Thoracic aorta (tissue), 2 donors: ENCODE measurements at regions not wholly inside any gene's neighbourhood (a gene's known extent, or its start where the extent isn't known, plus 50 kb on each side); places are given as distances from the start of the nearest gene placed in this dataset.

ENCODE experiments used
- ATAC-seq: fragments of 150-250 bp; one replicate; pipeline ENCODE4 v1.8.0; 2017; ENCODE audit warnings: low read depth; ENCODE audit not compliant: insufficient number of reproducible peaks, low FRiP score
- DNase-seq: peaks from one replicate; pipeline ENCODE4 v3.0.0-alpha.2; 2020; ENCODE audit warnings: low spot score
- H3K27ac ChIP-seq, 2 donors: fragments of 200-600 bp; sonication (generic); 1 replicate in 1 of 2; 2 replicates in 1 of 2; pipeline ENCODE4 v1.5.1; 2016; ENCODE audit warnings: mild to moderate bottlenecking in 2 of 2, moderate library complexity in 2 of 2
- H3K27me3 ChIP-seq: fragments of 200-600 bp; sonication (generic); replicated peaks from 2 replicates; pipeline ENCODE4 v1.6.0; 2016; ENCODE audit warnings: mild to moderate bottlenecking; ENCODE audit not compliant: insufficient read depth
- H3K36me3 ChIP-seq: fragments of 200-600 bp; sonication (generic); one replicate; pipeline ENCODE4 v1.5.1; 2016
- H3K4me1 ChIP-seq, 2 donors: fragments of 200-600 bp; sonication (generic); 1 replicate in 1 of 2; 2 replicates in 1 of 2; pipeline versions ENCODE4 v1.5.1 to v1.6.0; 2016; ENCODE audit warnings: low read depth in 2 of 2, mild to moderate bottlenecking in 1 of 2; ENCODE audit not compliant: control insufficient read depth in 1 of 2
- H3K4me3 ChIP-seq: fragments of 200-600 bp; sonication (generic); 2 replicates; pipeline ENCODE4 v1.5.1; 2016; ENCODE audit warnings: mild to moderate bottlenecking
- H3K9me3 ChIP-seq: fragments of 200-600 bp; sonication (generic); 2 replicates; pipeline ENCODE4 v1.5.1; 2016
- CTCF ChIP-seq: fragments of 200-600 bp; sonication (generic); IDR thresholded peaks from one replicate; pipeline ENCODE4 v1.5.1; 2019; ENCODE audit warnings: antibody characterized with exemption

GRCh38 chr9:69980041-69980440, 63.6 kb upstream of the MAMDC2 start:
- Histone ChIP-seq H3K36me3 (no peaks in the 10 kb centered on the region), H3K4me1 (no peaks in the 10 kb centered on the region), H3K27ac (no peak overlapping the region), H3K9me3 (no peaks in the 10 kb centered on the region), H3K27me3 (no peaks in the 10 kb centered on the region), H3K4me3 (no peak overlapping the region)
- DNase-seq (no peak), ATAC-seq (no peak)
- no peak for TF ChIP-seq CTCF

GRCh38 chr9:69980591-69980990, 63.1 kb upstream of the MAMDC2 start:
- Histone ChIP-seq H3K9me3 (no peaks in the 10 kb centered on the region), H3K36me3 (no peaks in the 10 kb centered on the region), H3K27ac (no peak overlapping the region), H3K27me3 (no peaks in the 10 kb centered on the region), H3K4me1 (no peaks in the 10 kb centered on the region), H3K4me3 (no peak overlapping the region)
- no peak for TF ChIP-seq CTCF
- ATAC-seq (no peak), DNase-seq (no peak)

GRCh38 chr9:69981686-69982445, 61.8 kb upstream of the MAMDC2 start:
- Histone ChIP-seq H3K36me3 (no peaks in the 10 kb centered on the region), H3K4me3 (no peak overlapping the region), H3K4me1 (no peaks in the 10 kb centered on the region), H3K27ac (no peak overlapping the region), H3K9me3 (no peaks in the 10 kb centered on the region), H3K27me3 (no peaks in the 10 kb centered on the region)
- DNase-seq (no peak), ATAC-seq (no peak)
- TF ChIP-seq CTCF: no peak

- Histone ChIP-seq H3K4me1 (no peaks in the 10 kb centered on the region), H3K4me3 (no peak overlapping the region), H3K36me3 (no peaks in the 10 kb centered on the region), H3K27me3 (no peaks in the 10 kb centered on the region), H3K9me3 (no peaks in the 10 kb centered on the region), H3K27ac (no peak overlapping the region)
- DNase-seq (no peak), ATAC-seq (no peak)
- no peak for TF ChIP-seq CTCF
Observed at GRCh38 chr9:69984831-69985230, 58.8 kb upstream of the MAMDC2 start.

DNA sequence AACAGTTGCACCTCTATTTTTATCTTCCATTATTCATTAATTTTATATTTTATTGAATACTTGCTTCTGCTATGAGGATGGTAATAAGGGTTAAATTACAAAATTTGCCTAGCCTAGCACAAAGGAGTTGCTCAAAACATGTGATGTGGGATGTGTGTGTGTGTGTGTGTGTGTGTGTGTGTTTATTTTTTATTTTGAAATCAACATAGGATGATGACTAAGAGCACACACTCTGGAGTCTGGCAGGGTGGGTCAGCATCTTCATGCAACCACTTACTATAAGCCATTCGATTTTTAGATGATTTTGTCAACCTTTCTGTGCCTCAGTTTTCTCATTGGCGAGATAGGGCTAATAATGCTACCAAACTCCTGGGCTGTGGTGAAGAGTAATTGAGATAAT, 57.7 kb upstream of the MAMDC2 start:
- Histone ChIP-seq H3K4me1 (no peaks in the 10 kb centered on the region), H3K4me3 (no peak overlapping the region), H3K9me3 (no peaks in the 10 kb centered on the region), H3K27ac (no peak overlapping the region), H3K36me3 (no peaks in the 10 kb centered on the region), H3K27me3 (no peaks in the 10 kb centered on the region)
- no peak for TF ChIP-seq CTCF
- no peak for DNase-seq
- ATAC-seq: no peak
